Fibroblast of peridontal ligament (primary cell): ENCODE measurements at regions not wholly inside any gene's neighbourhood (a gene's known extent, or its start where the extent isn't known, plus 50 kb on each side); places are given as distances from the start of the nearest gene placed in this dataset.
"Not testable (repeated sequence)": the region's sequence is repeated elsewhere in the genome, so short reads cannot be mapped to it uniquely, and the experiment has no call there.

Experiments used
- DNase-seq: peaks from one replicate; pipeline ENCODE4 v3.0.0-alpha.2; 2010; ENCODE audit errors: extremely low read depth

DNA sequence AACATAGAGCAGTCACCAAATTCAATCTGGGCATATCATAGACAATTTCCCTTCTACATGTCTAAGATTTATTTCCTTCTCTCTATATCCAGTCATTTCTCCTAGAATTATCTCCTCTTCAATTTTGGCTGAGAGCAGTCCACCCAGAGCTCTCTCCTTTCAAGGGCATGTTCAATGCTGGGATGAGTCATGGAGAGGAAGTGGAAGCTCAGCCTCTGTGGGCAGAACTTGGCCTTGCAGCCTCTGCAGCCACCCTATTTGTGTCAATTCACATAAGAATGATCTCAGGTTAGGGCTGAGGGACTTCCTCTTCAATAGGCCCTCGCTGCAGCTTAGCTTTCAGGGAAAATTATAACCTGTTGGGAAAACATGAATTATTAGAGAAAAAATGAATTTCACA lies 560.8 kb downstream of the POM121L12 start:
- no peak for DNase-seq

- DNase-seq, result no peak
Observed at GRCh38 chr7:53600296-53600695, 564.9 kb downstream of the POM121L12 start.

DNA sequence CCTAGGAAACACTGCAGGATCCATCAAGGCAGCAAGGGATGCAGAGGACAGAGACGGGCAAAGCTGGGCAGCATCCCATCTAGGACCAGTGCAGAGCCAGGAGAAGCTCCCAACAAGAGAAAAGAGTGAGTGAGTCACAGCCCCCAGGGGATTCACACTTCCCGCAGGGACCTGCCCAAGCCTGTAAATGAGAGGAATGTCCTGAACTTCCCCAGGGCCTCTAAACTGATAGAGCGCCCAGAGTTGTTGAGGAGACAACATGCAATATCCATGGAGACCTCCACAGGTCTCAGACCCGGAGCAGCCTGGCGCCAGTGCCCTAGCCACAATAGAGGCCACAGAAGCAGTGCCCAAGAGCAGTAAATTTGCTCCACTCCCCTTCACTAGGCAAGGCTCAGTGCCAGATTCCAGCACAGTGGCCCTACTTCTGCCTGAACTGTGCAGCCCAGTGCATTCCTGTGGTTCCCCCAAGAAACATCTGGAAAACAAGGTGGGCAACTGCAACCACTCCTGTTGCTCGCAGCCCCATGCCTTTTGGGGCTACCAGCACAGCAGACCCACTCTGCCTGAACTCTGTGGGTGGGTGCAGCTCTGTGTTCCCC lies 567.5 kb downstream of the POM121L12 start:
- DNase-seq, result no peak

GRCh38 chr7:53603461-53603860 lies 568.0 kb downstream of the POM121L12 start:
- no peak for DNase-seq

DNA sequence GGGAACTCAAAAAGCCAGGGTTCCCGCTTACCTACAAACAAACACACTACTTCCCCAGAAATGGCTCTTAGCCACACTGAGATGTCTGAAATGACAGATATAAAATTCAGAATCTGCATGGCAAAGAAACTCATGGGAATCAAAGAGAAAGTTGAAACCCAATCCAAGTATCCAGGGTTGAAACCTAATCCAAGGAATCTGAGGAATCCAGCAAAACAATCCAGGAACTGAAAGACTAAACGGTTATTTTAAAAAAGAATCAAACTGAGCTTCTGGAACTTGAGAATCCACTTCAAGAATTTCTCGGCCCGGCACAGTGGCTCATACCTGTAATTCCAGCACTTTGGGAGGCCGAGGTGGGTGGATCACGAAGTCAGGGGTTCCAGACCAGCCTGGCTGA lies 568.8 kb downstream of the POM121L12 start:
- no peak for DNase-seq

- no peak for DNase-seq
Observed at GRCh38 chr7:53607961-53608360, 572.5 kb downstream of the POM121L12 start.

- no peak for DNase-seq
Observed at GRCh38 chr7:53609185-53609584, 573.8 kb downstream of the POM121L12 start.

GRCh38 chr7:53611043-53611442 lies 575.6 kb downstream of the POM121L12 start:
- DNase-seq, result no peak

DNA sequence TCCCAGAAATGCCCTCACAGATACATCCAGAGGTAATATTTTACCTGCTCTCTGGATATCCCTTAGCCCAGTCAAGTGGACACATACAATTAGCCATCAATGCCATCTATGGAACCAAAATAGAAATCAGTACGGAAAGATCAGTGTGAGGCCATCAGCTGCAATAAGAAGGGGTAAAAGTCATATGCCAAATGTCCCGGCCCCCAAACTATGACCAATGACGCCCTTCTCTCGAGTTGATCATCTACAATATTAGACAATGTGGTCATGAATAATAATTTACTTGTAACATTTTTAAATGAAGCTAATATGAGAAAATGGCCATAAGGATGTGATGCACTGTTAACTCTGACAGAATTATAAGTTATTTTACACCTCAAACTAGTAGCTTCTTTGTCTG lies 588.9 kb downstream of the POM121L12 start:
- no peak for DNase-seq

GRCh38 chr7:53628775-53629174 lies 593.3 kb downstream of the POM121L12 start:
- no peak for DNase-seq

DNA sequence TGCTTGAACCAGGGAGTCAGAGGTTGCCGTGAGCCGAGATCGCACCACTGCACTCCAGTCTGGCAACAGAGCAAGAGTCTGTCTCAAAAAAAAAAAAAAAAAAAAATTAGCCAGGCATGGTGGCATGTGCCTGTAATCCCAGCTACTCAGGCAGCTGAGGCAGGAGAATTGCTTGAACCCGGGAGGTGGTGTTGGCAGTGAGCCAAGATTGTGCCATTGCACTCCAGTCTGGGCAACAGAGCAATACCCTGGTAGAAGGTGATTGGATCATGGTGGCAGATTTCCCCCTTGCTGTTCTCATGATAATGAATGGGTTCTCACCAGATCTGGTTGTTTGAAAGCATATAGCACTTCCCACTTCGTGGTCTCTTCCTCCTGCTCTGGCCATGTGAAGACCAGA lies 599.8 kb downstream of the POM121L12 start:
- DNase-seq, result not testable (repeated sequence)

- DNase-seq, result no peak
Observed at GRCh38 chr7:53638517-53638916, 603.1 kb downstream of the POM121L12 start.

- no peak for DNase-seq
Observed at GRCh38 chr7:53641091-53641490, 605.7 kb downstream of the POM121L12 start.

- DNase-seq, result no peak
Observed at GRCh38 chr7:53642361-53642760, 606.9 kb downstream of the POM121L12 start.

DNA sequence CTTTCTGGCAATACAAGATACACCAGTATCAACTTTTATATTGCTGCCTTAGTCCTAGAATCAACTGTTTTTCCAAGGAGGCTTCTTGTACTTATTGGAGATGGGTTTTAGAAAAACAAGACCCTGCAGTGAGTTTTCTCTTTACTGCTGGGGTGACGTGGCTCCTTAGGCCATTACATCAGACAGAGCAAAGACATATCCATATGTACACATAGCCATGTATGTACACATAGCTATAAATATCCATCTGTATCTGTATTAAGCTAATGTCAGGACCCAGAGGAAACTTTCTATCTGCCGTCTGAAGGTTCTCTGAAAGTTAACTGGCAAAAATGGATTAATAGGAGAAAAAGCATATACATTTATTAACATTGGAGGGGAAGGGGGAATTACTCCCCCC lies 607.4 kb downstream of the POM121L12 start:
- no peak for DNase-seq

- no peak for DNase-seq
Observed at GRCh38 chr7:53656881-53657280, 621.4 kb downstream of the POM121L12 start.

- no peak for DNase-seq
Observed at GRCh38 chr7:53657586-53657985, 622.2 kb downstream of the POM121L12 start.

GRCh38 chr7:53658951-53659350 lies 623.5 kb downstream of the POM121L12 start:
- DNase-seq, result no peak

GRCh38 chr7:53661645-53662217 lies 626.3 kb downstream of the POM121L12 start:
- DNase-seq, result no peak

- DNase-seq, result no peak
Observed at GRCh38 chr7:53672681-53673080, 637.2 kb downstream of the POM121L12 start.

- no peak for DNase-seq
Observed at GRCh38 chr7:53675835-53676234, 640.4 kb downstream of the POM121L12 start.

DNA sequence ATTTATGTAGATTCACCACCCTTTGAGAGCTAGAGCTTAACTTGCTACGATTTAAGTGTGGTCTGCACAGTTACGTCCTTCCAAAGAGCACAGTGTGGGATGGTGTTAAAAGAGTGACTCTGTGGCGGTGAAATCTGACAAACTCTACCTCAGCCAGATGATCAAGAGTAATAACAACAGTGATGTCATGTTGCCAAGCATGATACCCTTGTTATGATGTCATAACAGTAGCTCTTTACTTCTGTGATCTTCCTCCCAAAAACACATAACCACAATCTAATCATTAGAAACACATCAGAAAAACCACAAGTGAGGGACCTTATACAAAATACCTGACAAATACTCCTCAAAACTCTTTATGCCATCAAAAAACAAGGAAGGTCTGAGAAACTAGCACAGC lies 649.3 kb downstream of the POM121L12 start:
- DNase-seq, result no peak

DNA sequence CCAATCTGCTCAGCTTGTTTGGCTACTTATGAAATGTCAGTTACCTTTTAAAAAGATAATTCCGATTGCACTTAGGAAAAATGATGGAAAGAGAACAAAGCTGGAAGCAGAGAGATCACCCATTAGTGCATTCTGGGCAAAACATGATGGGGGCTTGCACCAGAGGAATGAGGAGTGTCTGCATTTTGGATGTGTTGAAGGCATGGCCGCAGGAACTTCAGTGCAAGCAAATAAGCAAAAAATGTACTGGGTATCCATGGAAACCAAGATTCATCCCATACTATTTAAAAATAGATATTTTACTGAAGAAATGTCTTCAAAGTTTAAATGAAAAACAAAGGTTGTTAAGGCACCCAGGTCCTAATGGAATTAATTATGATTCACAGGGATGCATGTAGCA lies 655.0 kb downstream of the POM121L12 start:
- no peak for DNase-seq

DNA sequence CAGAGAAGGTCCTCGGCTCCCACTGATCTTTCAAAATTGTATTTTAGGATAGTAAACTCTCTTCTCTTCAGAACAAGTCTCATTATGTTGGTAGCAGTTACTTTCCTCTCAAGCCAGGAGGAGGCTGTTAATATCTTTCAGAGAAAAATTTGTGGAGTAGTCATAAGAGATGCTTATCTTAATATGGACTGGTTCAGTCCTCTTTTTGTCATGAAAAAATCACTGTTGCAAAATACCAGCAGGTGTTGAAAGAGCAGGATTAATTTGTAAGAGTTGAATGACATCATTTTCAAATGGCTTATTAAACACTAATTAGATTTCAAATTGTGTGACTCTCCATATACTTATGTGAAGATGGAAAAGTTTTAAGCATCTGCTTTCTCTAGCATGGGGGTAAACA lies 662.5 kb downstream of the POM121L12 start:
- DNase-seq, result no peak
